IMR-90 (cell line): ENCODE measurements at regions not wholly inside any gene's neighbourhood (a gene's known extent, or its start where the extent isn't known, plus 50 kb on each side); places are given as distances from the start of the nearest gene placed in this dataset.

Experiments used
- CEBPB ChIP-seq: IDR thresholded peaks from 2 replicates; pipeline ENCODE4 v1.6.1; 2012; ENCODE audit warnings: low read depth, low read length, improper control_type of control experiment
- FOS ChIP-seq: fragments of 150-350 bp; IDR thresholded peaks from 2 replicates; pipeline ENCODE4 v1.6.1; 2016; ENCODE audit warnings: low read depth, low read length
- MAFK ChIP-seq: IDR thresholded peaks from 2 replicates; pipeline ENCODE4 v1.6.1; 2012; ENCODE audit warnings: low read depth, low read length, improper control_type of control experiment
- MAZ ChIP-seq: IDR thresholded peaks from 2 replicates; pipeline ENCODE4 v1.6.1; 2012; ENCODE audit warnings: low read depth, mild to moderate bottlenecking, low read length, improper control_type of control experiment, moderate library complexity, borderline replicate concordance
- NFE2L2 ChIP-seq: fragments of 150-350 bp; IDR thresholded peaks from 2 replicates; pipeline ENCODE4 v1.6.1; 2016; ENCODE audit warnings: low read depth, mild to moderate bottlenecking, low read length
- POLR2A ChIP-seq: IDR thresholded peaks from 2 replicates; pipeline ENCODE4 v1.6.1; 2012; ENCODE audit warnings: mild to moderate bottlenecking, low read depth, low read length
- RAD21 ChIP-seq: IDR thresholded peaks from 2 replicates; pipeline ENCODE4 v1.6.1; 2012; ENCODE audit warnings: low read length, improper control_type of control experiment
- SMC3 ChIP-seq: fragments of 150-350 bp; IDR thresholded peaks from 2 replicates; pipeline ENCODE4 v1.6.1; 2016; ENCODE audit warnings: low read depth, mild to moderate bottlenecking, antibody characterized with exemption, low read length, moderate library complexity
- TF ChIP-seq, protein P1 (sequence below): fragments of 150-350 bp; IDR thresholded peaks from 2 replicates; pipeline ENCODE4 v1.6.1; 2016; ENCODE audit warnings: low read depth, mild to moderate bottlenecking, low read length, moderate library complexity, borderline replicate concordance
- TF ChIP-seq, protein P2 (sequence below): fragments of 150-350 bp; IDR thresholded peaks from 2 replicates; pipeline ENCODE4 v1.6.1; 2017; ENCODE audit warnings: mild to moderate bottlenecking, antibody characterized with exemption, low read length, low read depth
- TF ChIP-seq, protein P3 (sequence below): conservative IDR thresholded peaks from 2 replicates; pipeline ENCODE4 v1.5.1; 2012; ENCODE audit warnings: mild to moderate bottlenecking, low read depth, low read length, improper control_type of control experiment

GRCh38 chr10:6889718-6890117 is 309.6 kb upstream of the PRKCQ start:
- TF ChIP-seq POLR2A: no peak
- no peak for TF ChIP-seq CEBPB
- no peak for TF ChIP-seq NFE2L2
- TF ChIP-seq, protein P1, sequence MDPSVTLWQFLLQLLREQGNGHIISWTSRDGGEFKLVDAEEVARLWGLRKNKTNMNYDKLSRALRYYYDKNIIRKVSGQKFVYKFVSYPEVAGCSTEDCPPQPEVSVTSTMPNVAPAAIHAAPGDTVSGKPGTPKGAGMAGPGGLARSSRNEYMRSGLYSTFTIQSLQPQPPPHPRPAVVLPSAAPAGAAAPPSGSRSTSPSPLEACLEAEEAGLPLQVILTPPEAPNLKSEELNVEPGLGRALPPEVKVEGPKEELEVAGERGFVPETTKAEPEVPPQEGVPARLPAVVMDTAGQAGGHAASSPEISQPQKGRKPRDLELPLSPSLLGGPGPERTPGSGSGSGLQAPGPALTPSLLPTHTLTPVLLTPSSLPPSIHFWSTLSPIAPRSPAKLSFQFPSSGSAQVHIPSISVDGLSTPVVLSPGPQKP: no peak
- no peak for TF ChIP-seq SMC3
- TF ChIP-seq, protein P2, sequence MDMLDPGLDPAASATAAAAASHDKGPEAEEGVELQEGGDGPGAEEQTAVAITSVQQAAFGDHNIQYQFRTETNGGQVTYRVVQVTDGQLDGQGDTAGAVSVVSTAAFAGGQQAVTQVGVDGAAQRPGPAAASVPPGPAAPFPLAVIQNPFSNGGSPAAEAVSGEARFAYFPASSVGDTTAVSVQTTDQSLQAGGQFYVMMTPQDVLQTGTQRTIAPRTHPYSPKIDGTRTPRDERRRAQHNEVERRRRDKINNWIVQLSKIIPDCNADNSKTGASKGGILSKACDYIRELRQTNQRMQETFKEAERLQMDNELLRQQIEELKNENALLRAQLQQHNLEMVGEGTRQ: no peak
- TF ChIP-seq, protein P3, sequence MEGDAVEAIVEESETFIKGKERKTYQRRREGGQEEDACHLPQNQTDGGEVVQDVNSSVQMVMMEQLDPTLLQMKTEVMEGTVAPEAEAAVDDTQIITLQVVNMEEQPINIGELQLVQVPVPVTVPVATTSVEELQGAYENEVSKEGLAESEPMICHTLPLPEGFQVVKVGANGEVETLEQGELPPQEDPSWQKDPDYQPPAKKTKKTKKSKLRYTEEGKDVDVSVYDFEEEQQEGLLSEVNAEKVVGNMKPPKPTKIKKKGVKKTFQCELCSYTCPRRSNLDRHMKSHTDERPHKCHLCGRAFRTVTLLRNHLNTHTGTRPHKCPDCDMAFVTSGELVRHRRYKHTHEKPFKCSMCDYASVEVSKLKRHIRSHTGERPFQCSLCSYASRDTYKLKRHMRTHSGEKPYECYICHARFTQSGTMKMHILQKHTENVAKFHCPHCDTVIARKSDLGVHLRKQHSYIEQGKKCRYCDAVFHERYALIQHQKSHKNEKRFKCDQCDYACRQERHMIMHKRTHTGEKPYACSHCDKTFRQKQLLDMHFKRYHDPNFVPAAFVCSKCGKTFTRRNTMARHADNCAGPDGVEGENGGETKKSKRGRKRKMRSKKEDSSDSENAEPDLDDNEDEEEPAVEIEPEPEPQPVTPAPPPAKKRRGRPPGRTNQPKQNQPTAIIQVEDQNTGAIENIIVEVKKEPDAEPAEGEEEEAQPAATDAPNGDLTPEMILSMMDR: no peak
- no peak for TF ChIP-seq MAZ
- no peak for TF ChIP-seq MAFK
- TF ChIP-seq RAD21: no peak
- TF ChIP-seq FOS: no peak
